COLO829 (cell line): ENCODE measurements at regions not wholly inside any gene's neighbourhood (a gene's known extent, or its start where the extent isn't known, plus 50 kb on each side); places are given as distances from the start of the nearest gene placed in this dataset.
"Not testable (repeated sequence)": the region's sequence is repeated elsewhere in the genome, so short reads cannot be mapped to it uniquely, and the experiment has no call there.

Source experiments
- DNase-seq: peaks from one replicate; pipeline ENCODE4 v3.0.0; 2012; ENCODE audit warnings: low spot score

GRCh38 chr6:85747093-85747492 lies 104.4 kb upstream of the SYNCRIP start:
- DNase-seq = no peak

DNA sequence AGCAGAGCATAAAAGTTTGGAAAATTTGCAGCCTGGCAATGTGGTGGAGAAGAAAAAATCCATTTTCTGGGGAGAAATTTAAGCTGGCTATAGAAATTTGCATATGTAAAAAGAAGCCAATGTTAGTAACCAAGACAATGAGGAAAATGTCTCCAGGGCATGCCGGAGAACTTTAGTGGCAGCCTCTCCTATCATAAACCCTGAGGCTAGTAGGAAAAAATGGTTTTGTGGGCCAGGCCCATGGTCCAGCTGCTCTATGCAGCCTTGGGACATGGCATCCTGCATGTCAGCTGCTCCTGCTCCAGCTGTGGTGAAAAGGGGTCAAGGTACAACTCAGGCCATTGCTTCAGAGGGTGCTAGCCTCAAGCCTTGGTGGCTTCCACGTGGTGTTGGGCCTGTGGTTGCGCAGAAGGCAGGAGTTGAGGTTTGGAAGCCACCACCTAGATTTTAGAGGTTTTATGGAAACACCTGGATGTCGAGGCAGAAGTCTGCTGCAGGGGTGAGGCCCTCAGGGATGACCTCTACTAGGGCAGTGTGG lies 101.8 kb upstream of the SYNCRIP start:
- DNase-seq = no peak

DNA sequence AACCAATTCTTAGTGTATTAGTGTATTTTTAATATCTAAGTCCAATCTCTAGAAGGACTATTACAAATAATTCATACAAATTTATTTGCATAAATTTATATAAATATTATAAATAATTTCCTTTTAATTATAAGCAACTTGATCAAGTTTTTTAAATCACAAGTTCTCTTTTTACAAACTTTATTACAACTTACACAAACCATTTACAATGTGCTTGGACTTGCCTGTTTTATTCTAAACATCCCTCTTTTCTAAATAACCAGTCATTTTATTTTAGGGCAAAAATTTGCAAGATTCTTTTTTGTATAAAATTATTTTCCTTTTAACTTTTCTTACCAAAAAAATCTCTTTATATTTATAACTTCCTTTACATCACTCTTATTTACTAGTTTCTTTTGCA lies 83.5 kb upstream of the SYNCRIP start:
- DNase-seq = no peak

DNA sequence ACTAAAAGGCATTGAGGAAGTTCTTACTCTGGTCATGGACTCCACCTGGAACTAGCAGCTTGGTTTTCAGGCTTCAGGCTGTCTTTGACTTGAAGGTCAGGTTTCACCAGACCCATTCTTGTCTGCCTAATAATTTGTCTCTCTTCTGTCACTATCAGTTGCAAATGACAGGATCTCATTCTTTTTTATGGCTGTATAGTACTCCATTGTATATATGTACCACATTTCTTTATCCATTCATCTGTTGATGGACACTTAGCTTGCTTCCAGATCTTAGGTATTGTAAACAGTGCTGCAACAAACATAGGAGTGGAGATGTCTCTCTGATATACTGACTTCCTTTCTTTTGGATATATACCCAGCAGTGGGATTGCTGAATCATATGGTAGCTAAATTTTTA lies 73.1 kb upstream of the SYNCRIP start:
- no peak for DNase-seq

DNA sequence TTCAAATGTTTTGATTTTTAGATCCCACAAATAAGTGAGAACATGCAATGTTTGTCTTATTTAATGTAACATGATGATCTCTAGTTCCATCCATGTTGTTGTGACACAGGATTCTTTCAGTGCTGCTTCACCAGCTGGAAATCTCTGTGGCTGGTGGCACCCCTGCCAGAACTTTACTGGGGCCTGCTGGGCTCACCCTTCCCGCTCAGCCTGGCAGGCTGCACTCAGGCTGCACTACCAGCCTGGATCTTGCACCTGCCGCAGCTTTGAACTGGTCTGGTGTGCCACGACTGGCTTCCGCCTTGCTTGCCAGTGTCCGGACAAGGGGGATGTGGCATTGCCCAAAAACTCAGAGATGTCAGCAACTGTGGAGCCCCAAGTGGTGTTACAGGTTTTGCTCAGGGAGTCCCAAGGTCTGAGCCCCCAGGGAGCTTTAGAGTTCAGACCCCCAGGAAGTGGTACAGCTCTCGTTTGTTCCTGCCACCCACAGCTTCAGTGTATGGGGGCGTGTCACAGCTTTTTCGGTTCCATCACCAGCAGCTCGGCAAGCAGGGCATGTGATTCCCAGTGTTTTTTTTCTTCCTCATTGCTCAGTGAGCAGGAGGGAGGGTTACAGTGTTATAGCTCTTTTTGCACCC lies 72.3 kb upstream of the SYNCRIP start:
- DNase-seq = no peak

DNA sequence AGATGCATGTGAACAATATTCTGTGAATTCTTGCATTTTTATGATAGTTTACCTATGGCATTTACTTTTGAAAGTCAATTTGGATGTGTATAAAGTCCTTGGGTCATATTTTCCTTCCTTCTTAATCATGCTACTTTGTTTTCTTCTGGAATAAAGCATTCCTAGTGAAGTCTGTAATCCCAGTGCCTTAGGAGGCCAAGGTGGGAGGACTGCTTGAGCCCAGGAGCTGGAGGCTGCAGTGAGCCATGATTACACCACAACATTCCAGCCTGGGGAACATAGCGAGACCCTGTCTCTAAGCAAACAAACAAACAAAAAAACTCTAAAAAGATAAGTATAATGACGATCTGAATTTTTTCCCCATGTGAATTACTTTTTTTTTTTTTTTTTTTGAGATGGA lies 69.7 kb upstream of the SYNCRIP start:
- DNase-seq = no peak

DNA sequence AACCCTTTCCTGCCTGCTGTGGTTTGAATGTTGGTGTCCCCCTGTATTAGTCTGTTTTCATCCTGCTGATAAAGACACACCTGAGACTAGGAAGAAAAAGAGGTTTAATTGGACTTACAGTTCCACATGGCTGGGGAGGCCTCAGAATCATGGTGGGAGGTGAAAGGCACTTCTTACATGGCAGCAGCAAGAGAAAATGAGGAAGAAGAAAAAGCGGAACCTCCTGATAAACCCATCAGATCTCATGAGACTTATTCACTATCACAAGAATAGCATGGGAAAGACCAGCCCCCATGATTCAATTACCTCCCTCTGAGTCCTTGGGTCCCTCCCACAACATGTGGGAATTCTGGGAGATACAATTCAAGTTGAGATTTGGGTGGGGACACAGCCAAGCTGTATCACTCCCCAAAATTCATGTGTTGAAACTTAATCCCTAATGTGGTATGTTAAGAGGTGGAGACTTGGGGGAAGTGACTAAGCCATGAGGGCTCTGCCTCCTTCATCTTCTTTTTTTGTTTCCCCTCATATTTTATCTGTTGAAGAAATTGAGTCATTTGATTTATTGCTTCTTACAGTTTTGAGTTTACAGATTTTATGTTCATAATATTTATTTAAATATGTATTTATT lies 64.9 kb upstream of the SYNCRIP start:
- not testable (repeated sequence) for DNase-seq

DNA sequence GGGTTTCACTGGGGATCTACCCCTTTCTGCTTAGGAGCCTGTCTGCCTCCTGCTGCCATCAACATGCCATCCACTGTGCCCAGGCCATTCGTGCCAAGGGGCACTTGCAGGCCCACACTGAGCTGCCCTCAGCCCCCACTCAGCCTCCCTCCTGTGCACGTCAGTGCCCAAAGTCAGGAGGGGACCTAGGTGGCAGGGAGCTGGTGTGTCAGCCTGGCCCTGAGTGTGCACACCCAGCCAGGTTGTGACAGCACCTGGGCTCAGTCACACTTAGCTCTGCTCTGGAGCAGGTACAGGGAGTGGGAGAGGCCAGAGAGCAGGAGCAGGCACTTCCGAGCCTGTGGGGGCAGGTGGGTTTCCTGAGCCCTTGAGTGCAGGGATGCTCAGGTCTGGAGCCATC lies 63.6 kb upstream of the SYNCRIP start:
- DNase-seq = no peak

- no peak for DNase-seq
These were observed 62.5 kb upstream of the SYNCRIP start for GRCh38 chr6:85705220-85705619.

DNA sequence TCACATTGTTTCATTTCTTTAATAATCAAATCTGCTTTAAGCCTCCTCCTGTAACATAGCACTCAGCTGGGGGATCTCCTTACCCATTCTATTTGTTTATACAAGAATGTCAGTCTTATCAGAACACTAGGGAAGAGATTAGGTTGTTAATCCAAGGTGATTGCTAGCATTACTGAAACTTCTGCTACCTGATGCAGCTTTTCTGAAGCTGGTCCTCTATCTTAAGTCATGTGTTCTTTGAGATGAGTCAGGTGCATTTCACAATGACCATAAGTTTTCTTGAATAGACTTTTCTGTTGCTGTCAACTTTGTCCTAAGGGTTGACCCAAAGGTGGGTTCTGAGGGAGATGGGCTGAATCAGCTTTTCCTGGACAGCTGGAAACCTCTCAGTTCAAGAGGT lies 60.7 kb upstream of the SYNCRIP start:
- no peak for DNase-seq
